Left colon (tissue), 2 donors: ENCODE measurements at regions not wholly inside any gene's neighbourhood (a gene's known extent, or its start where the extent isn't known, plus 50 kb on each side); places are given as distances from the start of the nearest gene placed in this dataset.
"Not testable (repeated sequence)": the region's sequence is repeated elsewhere in the genome, so short reads cannot be mapped to it uniquely, and the experiment has no call there.

Source experiments
- ATAC-seq: fragments of 200-7000 bp; cut with Tn5 transposase; one replicate; pipeline ENCODE4 v1.9.1; 2020; ENCODE audit warnings: mild to moderate bottlenecking, moderate library complexity
- DNase-seq, 2 donors: peaks; one replicate each; pipeline ENCODE4 v3.0.0-alpha.2; 2020
- intact Hi-C, 2 donors: fragments of 100-400 bp; cut with DNase I in 1 of 2; cut with micrococcal nuclease in 1 of 2; formaldehyde crosslinking; loops; one replicate each; pipeline versions ENCODE4 v1.11.2 to v1.14.0; 2022; cut with DNase I, micrococcal nuclease
- donor health status: DM: no; HTN: no; CAD: no.
- donor health status: DM: yes; HTN: yes; CAD: no.

- DNase-seq (no peak), ATAC-seq (no peak)
- intact Hi-C loops = no loop called here
Observed at GRCh38 chr1:106278716-106279115, 777.8 kb upstream of the PRMT6 start.

- intact Hi-C loops = no loop called here
- ATAC-seq = no peak
- DNase-seq = no peak
Observed at GRCh38 chr1:106289265-106289928, 767.1 kb upstream of the PRMT6 start.

- ATAC-seq (no peak), DNase-seq (no peak)
- intact Hi-C loops = no loop called here
Observed at GRCh38 chr1:106290805-106291501, 765.5 kb upstream of the PRMT6 start.

GRCh38 chr1:106292130-106292529, 764.3 kb upstream of the PRMT6 start:
- intact Hi-C loops = no loop called here
- no peak for ATAC-seq
- no peak for DNase-seq

- ATAC-seq (no peak), DNase-seq (no peak)
- intact Hi-C loops = no loop called here
Observed at GRCh38 chr1:106296431-106296830, 760.0 kb upstream of the PRMT6 start.

GRCh38 chr1:106304106-106304505, 752.4 kb upstream of the PRMT6 start:
- no peak for ATAC-seq
- DNase-seq = no peak
- intact Hi-C loops = no loop called here

- intact Hi-C loops = no loop called here
- ATAC-seq (no peak), DNase-seq (no peak)
Observed at GRCh38 chr1:106319612-106320011, 736.9 kb upstream of the PRMT6 start.

GRCh38 chr1:106325600-106325999, 730.9 kb upstream of the PRMT6 start:
- no peak for DNase-seq
- ATAC-seq = no peak
- intact Hi-C loops = no loop called here

GRCh38 chr1:106344494-106344893, 712.0 kb upstream of the PRMT6 start:
- no peak for ATAC-seq
- intact Hi-C loops = no loop called here

GRCh38 chr1:106360252-106360651, 696.2 kb upstream of the PRMT6 start:
- intact Hi-C loops = no loop called here
- no peak for DNase-seq
- no peak for ATAC-seq

More at GRCh38 chr1:106344494-106344893, 712.0 kb upstream of the PRMT6 start:
- DNase-seq = no peak

- no peak for ATAC-seq
- intact Hi-C loops = no loop called here
Observed at GRCh38 chr1:106366627-106367319, 689.7 kb upstream of the PRMT6 start.

GRCh38 chr1:106378261-106378660, 678.2 kb upstream of the PRMT6 start:
- intact Hi-C loops = no loop called here
- ATAC-seq = no peak
- no peak for DNase-seq

More at GRCh38 chr1:106366627-106367319, 689.7 kb upstream of the PRMT6 start:
- no peak for DNase-seq

GRCh38 chr1:106380772-106381171, 675.7 kb upstream of the PRMT6 start:
- DNase-seq (no peak), ATAC-seq (no peak)
- intact Hi-C loops = no loop called here

- DNase-seq, ATAC-seq, intact Hi-C loops: not testable (repeated sequence)
Observed at GRCh38 chr1:106389160-106389559, 667.3 kb upstream of the PRMT6 start.

GRCh38 chr1:106393046-106393445, 663.4 kb upstream of the PRMT6 start:
- ATAC-seq = no peak

GRCh38 chr1:106396020-106396419, 660.5 kb upstream of the PRMT6 start:
- DNase-seq (no peak), ATAC-seq (no peak)
- intact Hi-C loops = no loop called here

More at GRCh38 chr1:106393046-106393445, 663.4 kb upstream of the PRMT6 start:
- intact Hi-C loops = no loop called here
- DNase-seq = no peak

GRCh38 chr1:106398391-106398790, 658.1 kb upstream of the PRMT6 start:
- intact Hi-C loops = no loop called here
- ATAC-seq (no peak), DNase-seq (no peak)

GRCh38 chr1:106406114-106406513, 650.4 kb upstream of the PRMT6 start:
- no peak for DNase-seq
- intact Hi-C loops = no loop called here
- no peak for ATAC-seq

- intact Hi-C loops, DNase-seq, ATAC-seq: not testable (repeated sequence)
Observed at GRCh38 chr1:106412321-106412720, 644.2 kb upstream of the PRMT6 start.

- intact Hi-C loops = no loop called here
- ATAC-seq (no peak), DNase-seq (no peak)
Observed at GRCh38 chr1:106435269-106435668, 621.2 kb upstream of the PRMT6 start.
